ENCODE measurements at regions not wholly inside any gene's neighbourhood (a gene's known extent, or its start where the extent isn't known, plus 50 kb on each side); places are given as distances from the start of the nearest gene placed in this dataset.

DNA sequence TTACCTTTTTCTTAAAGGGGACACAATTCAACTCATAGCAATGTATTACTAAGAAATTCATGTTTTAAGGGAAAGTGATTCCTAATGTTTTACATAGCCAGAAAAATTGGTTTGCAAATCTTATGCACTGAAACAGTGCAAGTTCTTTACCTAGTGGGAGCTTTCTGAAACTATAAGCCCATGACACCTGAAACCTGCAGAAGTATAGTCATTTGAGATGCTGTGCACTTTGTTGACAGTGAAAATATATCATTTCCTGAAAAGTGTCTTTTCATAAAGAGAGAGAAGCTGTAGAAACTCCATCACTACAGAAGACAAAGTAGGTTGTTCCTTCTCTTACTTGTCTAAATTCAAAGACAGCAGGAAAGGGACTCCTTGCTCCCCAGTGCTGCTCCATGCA, 517.1 kb downstream of the LMO7 start:
- TF ChIP-seq, protein P1, sequence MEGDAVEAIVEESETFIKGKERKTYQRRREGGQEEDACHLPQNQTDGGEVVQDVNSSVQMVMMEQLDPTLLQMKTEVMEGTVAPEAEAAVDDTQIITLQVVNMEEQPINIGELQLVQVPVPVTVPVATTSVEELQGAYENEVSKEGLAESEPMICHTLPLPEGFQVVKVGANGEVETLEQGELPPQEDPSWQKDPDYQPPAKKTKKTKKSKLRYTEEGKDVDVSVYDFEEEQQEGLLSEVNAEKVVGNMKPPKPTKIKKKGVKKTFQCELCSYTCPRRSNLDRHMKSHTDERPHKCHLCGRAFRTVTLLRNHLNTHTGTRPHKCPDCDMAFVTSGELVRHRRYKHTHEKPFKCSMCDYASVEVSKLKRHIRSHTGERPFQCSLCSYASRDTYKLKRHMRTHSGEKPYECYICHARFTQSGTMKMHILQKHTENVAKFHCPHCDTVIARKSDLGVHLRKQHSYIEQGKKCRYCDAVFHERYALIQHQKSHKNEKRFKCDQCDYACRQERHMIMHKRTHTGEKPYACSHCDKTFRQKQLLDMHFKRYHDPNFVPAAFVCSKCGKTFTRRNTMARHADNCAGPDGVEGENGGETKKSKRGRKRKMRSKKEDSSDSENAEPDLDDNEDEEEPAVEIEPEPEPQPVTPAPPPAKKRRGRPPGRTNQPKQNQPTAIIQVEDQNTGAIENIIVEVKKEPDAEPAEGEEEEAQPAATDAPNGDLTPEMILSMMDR (conservative IDR thresholded peaks at IDR 0.05; ENCODE audit: low read depth, low read length): no peak
- no peak for TF ChIP-seq EZH2 (IDR thresholded peaks at IDR 0.05; ENCODE audit: borderline replicate concordance, low read depth, low read length, poor library complexity, severe bottlenecking)
- POLR2A ChIA-PET (ENCODE audit: low non-redundant PET): interaction anchor here (0.6 kb wide), 1 partner anchor 38 kb away, joined by 3 read pairs; no protein-coding TSS in a partner anchor

DNA sequence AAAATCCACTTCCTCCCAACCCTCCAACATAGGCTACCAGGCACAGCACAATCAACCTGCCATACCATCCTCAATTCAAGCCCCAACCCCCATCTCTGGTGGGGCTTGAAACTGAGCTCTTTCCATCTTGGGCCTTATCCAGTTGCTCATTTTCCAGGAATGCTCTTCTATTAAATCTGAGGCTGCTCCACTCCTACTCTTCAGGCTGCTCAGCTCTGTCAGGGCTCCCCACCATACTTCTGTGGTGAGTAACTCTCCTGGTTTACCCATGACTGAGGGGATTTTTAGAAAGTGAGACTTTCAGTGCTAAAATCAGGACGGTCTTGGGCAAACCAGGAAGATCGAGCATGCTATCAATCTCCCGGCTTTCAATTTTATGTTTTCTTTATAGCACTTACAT, 512.8 kb downstream of the LMO7 start:
- Histone ChIP-seq H3K4me3 (ENCODE audit: low read depth, low read length, poor library complexity, severe bottlenecking) (no peak overlapping the region), H3K36me3 (ENCODE audit: insufficient read depth, low read length, poor library complexity, severe bottlenecking) (no peaks in the 10 kb centered on the region), H3K4me1 (ENCODE audit: insufficient read depth, low read length, poor library complexity, severe bottlenecking) (no peaks in the 10 kb centered on the region), H3K27ac (ENCODE audit: low read depth, low read length, poor library complexity, severe bottlenecking) (no peak overlapping the region), H3K27me3 (replicated peaks; ENCODE audit: insufficient read depth, low read depth, low read length, poor library complexity) (no peaks in the 10 kb centered on the region), H3K9me3 (ENCODE audit: low read depth, low read length, poor library complexity, severe bottlenecking) (no peaks in the 10 kb centered on the region)
- ChIA-PET POLR2A (ENCODE audit: low non-redundant PET) (no interaction called here), CTCF (no interaction called here)
- BruUV-seq (replicated peaks): no TSS peak
- intact Hi-C loops (cut with micrococcal nuclease; ENCODE audit: unreplicated experiment): no loop called here
- no peak for DNase-seq (ENCODE audit: low spot score)
- no peak for TF ChIP-seq EZH2 (IDR thresholded peaks at IDR 0.05; ENCODE audit: borderline replicate concordance, low read depth, low read length, poor library complexity, severe bottlenecking)
- TF ChIP-seq, protein P1 (conservative IDR thresholded peaks at IDR 0.05; ENCODE audit: low read depth, low read length): no peak

More for the DNA sequence above, 517.1 kb downstream of the LMO7 start:
- Histone ChIP-seq H3K4me3 (ENCODE audit: low read depth, low read length, poor library complexity, severe bottlenecking) (no peak overlapping the region), H3K9me3 (ENCODE audit: low read depth, low read length, poor library complexity, severe bottlenecking) (no peaks in the 10 kb centered on the region), H3K27me3 (replicated peaks; ENCODE audit: insufficient read depth, low read depth, low read length, poor library complexity) (no peaks in the 10 kb centered on the region), H3K36me3 (ENCODE audit: insufficient read depth, low read length, poor library complexity, severe bottlenecking) (no peaks in the 10 kb centered on the region), H3K27ac (ENCODE audit: low read depth, low read length, poor library complexity, severe bottlenecking) (no peak overlapping the region), H3K4me1 (ENCODE audit: insufficient read depth, low read length, poor library complexity, severe bottlenecking) (no peaks in the 10 kb centered on the region)
- BruUV-seq (replicated peaks): no TSS peak
- no peak for DNase-seq (ENCODE audit: low spot score)
- CTCF ChIA-PET: no interaction called here
- intact Hi-C loops (cut with micrococcal nuclease; ENCODE audit: unreplicated experiment): no loop called here

DNA sequence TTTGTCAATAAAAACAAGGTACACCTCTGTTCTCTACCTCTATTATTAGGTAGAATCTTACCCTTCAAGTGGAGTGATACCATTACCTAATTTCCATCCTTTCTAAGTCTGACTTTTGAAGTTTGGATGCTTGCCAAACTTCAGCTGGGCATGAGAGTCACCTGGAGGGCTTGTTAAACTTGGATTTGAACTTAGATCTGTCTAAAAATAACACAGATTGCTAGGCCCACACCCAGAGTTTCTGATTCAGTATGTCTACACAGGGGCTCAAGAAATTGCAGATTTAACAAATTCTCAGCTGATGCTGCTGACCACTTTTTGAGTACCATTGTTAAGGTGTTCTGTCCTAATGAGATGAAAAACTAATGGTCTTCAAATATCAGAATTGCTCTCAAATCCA, 512.2 kb downstream of the LMO7 start:
- no peaks in the 10 kb centered on the region for H3K9me3 ChIP-seq (ENCODE audit: low read depth, low read length, poor library complexity, severe bottlenecking)
- no peaks in the 10 kb centered on the region for H3K36me3 ChIP-seq (ENCODE audit: insufficient read depth, low read length, poor library complexity, severe bottlenecking)
- H3K4me3 ChIP-seq (ENCODE audit: low read depth, low read length, poor library complexity, severe bottlenecking): no peak overlapping the region
- no peak for DNase-seq (ENCODE audit: low spot score)
- CTCF ChIA-PET: no interaction called here
- no peak overlapping the region for H3K27ac ChIP-seq (ENCODE audit: low read depth, low read length, poor library complexity, severe bottlenecking)
- H3K27me3 ChIP-seq (replicated peaks; ENCODE audit: insufficient read depth, low read depth, low read length, poor library complexity): no peaks in the 10 kb centered on the region
- BruUV-seq (replicated peaks): no TSS peak
- intact Hi-C loops (cut with micrococcal nuclease; ENCODE audit: unreplicated experiment): no loop called here
- POLR2A ChIA-PET (ENCODE audit: low non-redundant PET): no interaction called here
- no peak for TF ChIP-seq EZH2 (IDR thresholded peaks at IDR 0.05; ENCODE audit: borderline replicate concordance, low read depth, low read length, poor library complexity, severe bottlenecking)
- TF ChIP-seq, protein P1 (conservative IDR thresholded peaks at IDR 0.05; ENCODE audit: low read depth, low read length): no peak
- H3K4me1 ChIP-seq (ENCODE audit: insufficient read depth, low read length, poor library complexity, severe bottlenecking): no peaks in the 10 kb centered on the region

Measured in A673 (cell line).